ENCODE measurements at regions not wholly inside any gene's neighbourhood (a gene's known extent, or its start where the extent isn't known, plus 50 kb on each side); places are given as distances from the start of the nearest gene placed in this dataset.

DNA sequence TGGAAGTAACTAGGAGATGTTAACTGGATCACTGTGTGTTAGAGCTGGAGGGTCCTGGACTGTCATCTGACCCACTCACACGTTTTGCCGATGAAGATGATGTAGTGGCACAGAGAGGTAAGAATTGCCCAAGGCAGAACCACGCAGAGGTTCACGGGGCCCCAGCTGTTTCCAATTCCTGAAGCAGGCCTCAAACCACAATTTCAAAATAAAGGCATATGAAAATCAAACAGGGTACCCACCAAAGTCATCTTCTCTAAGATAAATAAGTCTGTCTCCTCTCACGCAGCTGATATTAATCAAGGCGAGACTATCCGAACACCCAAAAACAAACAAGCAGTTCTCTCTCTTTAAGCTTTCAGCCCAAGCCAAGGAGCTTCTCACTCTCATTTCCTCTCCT is 113.3 kb upstream of the JCAD start:
- TF ChIP-seq TAF1 (IDR thresholded peaks at IDR 0.05; ENCODE audit: borderline replicate concordance, low read depth, low read length) (no peak), POLR2AphosphoS5 (IDR thresholded peaks at IDR 0.05; ENCODE audit: low read depth, low read length) (no peak)
